Fibroblast of the aortic adventitia (primary cell): ENCODE measurements at regions not wholly inside any gene's neighbourhood (a gene's known extent, or its start where the extent isn't known, plus 50 kb on each side); places are given as distances from the start of the nearest gene placed in this dataset.
A peak's percentile ranks its signal among the peaks of the same experiment; 100 is the strongest.

Experiments
- DNase-seq: peaks from one replicate; pipeline ENCODE4 v3.0.0-alpha.2; 2010; ENCODE audit warnings: low read depth
- H3K4me3 ChIP-seq: 2 replicates; pipeline ENCODE4 v1.5.1; 2011; ENCODE audit warnings: low read depth, mild to moderate bottlenecking, control low read depth, low read length, moderate library complexity
- TF ChIP-seq, protein P1 (sequence below): IDR thresholded peaks from 2 replicates; pipeline ENCODE4 v1.5.1; 2011; ENCODE audit warnings: mild to moderate bottlenecking, low read length, control low read depth, inconsistent platforms; ENCODE audit not compliant: insufficient read depth

DNA sequence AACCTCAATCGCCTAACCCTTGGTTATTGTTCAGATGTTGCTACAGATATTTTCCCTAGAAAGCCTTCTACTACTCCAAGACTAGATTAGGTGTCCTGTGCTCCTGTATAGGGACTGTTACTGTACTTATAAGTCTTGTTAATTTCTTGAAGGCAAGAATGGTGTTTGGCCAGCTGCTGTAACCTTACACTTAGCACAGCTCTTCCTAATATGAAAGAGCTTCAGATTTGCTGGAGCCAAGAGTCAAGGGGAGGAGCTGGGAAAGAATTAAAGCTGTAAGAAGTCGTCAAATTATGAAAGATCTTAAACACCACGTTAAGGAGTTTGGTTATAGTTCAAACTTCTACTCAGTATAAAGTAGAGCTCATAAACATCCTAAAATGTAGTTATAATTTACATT, 245.9 kb upstream of the TLL1 start:
- H3K4me3 ChIP-seq: no peak overlapping the region
- no peak for DNase-seq
- TF ChIP-seq, protein P1, sequence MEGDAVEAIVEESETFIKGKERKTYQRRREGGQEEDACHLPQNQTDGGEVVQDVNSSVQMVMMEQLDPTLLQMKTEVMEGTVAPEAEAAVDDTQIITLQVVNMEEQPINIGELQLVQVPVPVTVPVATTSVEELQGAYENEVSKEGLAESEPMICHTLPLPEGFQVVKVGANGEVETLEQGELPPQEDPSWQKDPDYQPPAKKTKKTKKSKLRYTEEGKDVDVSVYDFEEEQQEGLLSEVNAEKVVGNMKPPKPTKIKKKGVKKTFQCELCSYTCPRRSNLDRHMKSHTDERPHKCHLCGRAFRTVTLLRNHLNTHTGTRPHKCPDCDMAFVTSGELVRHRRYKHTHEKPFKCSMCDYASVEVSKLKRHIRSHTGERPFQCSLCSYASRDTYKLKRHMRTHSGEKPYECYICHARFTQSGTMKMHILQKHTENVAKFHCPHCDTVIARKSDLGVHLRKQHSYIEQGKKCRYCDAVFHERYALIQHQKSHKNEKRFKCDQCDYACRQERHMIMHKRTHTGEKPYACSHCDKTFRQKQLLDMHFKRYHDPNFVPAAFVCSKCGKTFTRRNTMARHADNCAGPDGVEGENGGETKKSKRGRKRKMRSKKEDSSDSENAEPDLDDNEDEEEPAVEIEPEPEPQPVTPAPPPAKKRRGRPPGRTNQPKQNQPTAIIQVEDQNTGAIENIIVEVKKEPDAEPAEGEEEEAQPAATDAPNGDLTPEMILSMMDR: no peak

DNA sequence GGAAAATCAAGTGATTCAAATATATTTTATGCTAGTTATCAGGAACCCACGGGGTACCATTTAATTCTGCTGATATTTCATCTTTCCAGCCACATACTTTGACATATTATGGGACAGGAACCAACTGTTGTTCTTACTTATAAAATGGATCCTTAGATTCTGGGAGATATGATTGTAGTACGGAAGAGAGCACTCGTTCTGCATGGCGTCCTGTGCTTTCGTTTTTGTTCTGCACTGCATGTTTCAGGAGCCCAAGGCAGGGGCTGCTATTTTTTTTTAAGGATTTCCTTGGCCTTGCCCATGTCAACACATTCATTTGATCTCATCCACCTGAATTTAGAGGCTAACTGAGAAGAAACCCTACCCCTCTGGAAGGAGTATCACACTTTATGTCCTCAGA, 245.5 kb upstream of the TLL1 start:
- no peak for DNase-seq
- no peak overlapping the region for H3K4me3 ChIP-seq
- TF ChIP-seq, protein P1: no peak

GRCh38 chr4:165628572-165628971, 244.5 kb upstream of the TLL1 start:
- no peak overlapping the region for H3K4me3 ChIP-seq
- TF ChIP-seq, protein P1: no peak
- no peak for DNase-seq

DNA sequence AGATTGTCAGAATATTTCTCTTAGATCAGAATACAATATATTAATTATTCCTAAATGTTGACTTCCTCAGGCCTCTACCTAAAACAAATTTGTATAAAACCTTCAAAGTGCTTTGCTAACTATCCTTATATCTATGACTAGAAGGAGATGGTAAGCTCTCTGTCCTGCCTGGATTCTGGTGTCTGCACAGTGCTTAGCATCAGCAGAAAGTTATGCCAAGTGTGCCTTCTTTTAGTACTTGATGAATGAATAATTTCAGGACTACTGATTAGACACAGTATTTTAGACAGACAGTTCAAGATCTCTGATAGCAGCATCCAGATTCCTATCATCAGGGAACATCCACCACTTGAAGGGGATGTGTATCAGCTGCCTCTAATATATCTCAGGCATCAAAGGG, 242.4 kb upstream of the TLL1 start:
- TF ChIP-seq, protein P1: no peak
- DNase-seq: no peak
- no peak overlapping the region for H3K4me3 ChIP-seq

- DNase-seq: peak; percentile 16
- H3K4me3 ChIP-seq: no peak overlapping the region
- TF ChIP-seq, protein P1: no peak
Measured at GRCh38 chr4:165631208-165631894, 241.7 kb upstream of the TLL1 start.

DNA sequence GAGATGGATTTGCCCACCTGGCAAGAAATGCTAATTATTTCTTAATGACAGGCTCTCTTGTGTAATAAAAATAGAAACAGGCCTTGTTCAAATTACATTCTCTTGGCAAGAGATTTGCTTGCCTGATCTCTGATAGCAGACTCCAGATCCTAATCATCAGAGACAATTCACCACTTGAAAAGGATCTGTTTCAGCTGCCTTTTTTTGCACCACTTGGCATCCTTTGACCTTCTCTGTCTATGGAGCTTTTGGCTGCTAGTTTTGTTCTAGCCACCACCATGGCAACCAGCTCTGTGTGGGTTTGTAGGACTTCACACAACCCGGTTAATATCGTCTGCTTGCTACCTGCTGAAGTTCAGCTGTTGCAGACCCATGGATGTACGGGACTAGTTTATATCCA, 241.1 kb upstream of the TLL1 start:
- no peak for DNase-seq
- TF ChIP-seq, protein P1: no peak
- H3K4me3 ChIP-seq: no peak overlapping the region

GRCh38 chr4:165634766-165635165, 238.3 kb upstream of the TLL1 start:
- TF ChIP-seq, protein P1: no peak
- no peak overlapping the region for H3K4me3 ChIP-seq
- no peak for DNase-seq
